ENCODE measurements at regions not wholly inside any gene's neighbourhood (a gene's known extent, or its start where the extent isn't known, plus 50 kb on each side); places are given as distances from the start of the nearest gene placed in this dataset.
"Not testable (repeated sequence)": the region's sequence is repeated elsewhere in the genome, so short reads cannot be mapped to it uniquely, and the experiment has no call there.

DNA sequence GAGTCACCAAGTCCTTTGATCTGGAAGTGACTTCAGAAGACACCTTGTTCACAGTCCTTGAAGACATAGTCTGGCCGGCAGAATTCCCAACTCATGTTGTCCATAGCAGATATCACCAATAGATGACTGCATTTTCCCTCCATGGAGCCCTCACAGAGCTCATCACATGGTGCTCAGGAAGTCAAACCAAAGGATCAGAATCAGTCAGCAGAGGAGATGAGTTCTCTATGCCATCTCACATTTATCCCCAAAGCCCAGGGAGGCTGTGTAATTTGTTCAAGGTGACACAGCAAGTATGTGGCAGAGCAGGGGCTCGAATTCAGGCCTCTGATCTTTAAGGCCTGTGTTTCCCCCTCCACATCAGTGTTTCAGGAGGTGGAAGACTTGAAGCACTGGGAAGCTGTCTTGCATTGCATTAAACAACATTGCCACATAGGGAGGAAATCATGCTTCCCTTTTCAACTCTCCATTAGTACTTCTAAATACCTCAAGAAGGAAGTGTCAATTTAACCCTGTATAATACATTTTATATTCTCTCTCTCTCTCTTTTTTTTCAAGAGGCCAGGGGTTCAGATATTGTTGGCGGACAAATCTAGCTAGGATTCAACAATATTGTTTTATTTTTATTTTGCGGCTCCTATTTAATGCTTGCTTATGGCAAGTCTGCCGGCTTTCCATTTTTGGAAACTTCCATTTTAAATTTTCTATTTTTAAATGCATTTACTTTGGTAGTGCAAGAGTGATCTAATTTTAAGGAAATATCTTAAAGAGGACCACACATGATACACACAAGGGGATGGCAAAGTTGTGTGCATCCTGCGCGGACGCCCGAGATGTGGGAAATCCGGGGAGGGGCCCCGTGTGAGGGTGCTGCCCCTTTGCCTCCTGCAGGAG, 61.9 kb downstream of the NPIPB5 start:
- not testable (repeated sequence) for DNase-seq

DNA sequence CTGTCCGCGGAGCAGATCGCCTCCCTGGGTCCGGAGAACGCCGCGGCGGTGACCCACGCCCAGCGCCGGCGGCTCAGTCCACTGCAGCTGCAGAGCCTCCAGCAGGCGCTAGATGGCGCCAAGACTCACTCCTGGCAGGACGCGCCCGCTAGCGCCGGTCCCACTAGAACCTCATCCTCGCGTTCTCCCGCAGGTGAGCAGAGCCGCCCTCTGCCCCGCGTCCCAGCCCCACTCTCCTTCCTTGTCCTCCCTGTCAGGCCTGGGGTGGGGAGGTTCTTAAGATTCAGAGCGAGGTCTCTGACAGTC, 62.5 kb downstream of the NPIPB5 start:
- DNase-seq: not testable (repeated sequence)

DNA sequence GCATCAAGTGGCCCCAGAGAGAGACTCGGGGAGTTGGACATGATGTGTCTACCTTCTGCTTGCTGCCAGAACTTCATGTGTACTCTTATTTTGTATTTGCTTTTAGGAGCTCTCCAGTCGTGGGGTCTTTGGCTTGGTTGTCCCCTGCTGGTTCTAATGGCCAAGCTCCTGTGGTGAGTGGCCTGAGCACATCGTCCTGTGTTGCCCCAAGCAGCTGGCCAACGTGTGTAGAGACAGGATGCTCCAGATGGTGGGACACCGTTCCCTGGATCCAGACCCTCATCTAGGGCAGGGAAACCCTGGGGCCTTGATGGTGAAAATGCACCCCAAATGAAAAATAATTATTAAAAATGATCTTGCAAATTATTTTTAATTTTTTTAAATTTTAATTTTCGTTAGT, 65.8 kb downstream of the NPIPB5 start:
- DNase-seq: not testable (repeated sequence)

DNA sequence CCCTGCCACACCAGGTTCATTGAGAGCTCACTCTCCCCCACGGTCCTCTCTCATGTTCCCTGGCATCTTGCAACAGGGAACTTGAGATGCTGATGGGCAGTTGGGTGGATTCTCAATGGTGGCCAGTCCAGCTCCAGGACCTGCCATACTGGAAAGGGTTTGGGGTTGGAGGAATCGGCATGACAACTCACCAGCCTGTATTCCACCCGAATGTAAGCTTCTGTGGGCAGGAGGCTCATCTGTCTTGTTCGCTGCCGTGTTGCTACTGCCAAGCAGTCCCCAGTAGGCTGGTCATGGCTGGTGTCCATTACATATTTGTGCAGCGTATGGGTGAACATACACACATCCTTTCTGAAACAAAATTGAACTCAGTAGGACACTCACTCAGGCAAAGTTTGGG, 72.5 kb downstream of the NPIPB5 start:
- DNase-seq: not testable (repeated sequence)

DNA sequence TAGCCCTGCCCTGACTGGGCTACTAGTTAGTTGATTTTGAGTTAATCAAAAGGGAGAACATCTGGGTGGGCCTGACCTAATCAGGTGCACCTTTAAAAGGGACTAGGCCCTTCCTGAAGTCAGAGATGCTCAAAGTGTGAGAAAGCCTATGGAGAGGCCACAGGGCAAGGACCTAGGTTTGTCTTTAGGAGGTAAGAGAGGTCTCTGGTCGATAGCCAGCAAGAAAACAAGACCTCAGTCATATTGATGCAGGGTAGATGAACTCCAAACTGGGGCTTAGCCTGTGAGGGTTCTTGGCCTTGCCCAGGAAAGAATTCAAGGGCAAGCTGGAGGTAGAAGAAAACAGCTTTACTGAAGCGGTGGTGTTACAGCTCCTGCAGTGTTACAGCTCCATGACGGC, 73.8 kb downstream of the NPIPB5 start:
- DNase-seq: not testable (repeated sequence)

DNA sequence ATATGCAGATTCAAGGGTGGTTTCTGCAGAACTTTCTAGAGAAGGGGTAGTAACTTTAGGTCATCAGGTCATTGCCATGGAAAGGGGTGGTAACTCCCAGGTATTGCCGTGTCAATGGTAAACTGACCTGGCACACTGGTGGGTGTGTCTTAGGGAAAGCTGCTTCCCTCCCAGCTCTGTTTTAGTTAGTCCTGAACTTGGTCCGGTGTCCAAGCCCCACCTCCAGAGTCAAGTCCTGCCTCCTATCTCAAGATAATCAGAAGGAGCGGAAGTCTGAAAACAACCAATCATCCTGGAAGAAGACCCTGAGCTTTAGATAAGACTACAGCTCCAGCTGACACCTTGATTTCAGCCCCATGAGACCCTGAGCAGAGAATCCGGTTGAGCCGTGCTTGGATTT, 74.2 kb downstream of the NPIPB5 start:
- not testable (repeated sequence) for DNase-seq

DNA sequence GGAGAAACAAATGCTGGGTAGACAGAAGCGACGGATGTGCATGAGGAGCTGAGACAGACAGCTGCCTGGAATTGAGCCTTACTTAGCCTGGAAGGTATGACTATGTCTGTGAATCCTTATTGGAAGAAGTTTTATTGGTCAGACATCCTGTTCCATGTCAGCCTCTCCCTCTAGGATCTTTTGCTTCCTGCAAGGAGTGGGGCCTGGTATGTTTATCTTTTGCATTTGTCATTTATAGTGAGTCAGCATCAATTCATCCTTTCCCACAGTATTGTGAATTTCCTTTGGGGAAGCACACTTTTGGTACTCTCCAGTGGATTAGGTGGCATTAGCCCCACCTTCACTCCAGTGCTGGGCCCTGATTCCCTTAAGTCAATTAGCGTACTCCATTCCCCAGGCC, 74.7 kb downstream of the NPIPB5 start:
- DNase-seq: not testable (repeated sequence)

DNA sequence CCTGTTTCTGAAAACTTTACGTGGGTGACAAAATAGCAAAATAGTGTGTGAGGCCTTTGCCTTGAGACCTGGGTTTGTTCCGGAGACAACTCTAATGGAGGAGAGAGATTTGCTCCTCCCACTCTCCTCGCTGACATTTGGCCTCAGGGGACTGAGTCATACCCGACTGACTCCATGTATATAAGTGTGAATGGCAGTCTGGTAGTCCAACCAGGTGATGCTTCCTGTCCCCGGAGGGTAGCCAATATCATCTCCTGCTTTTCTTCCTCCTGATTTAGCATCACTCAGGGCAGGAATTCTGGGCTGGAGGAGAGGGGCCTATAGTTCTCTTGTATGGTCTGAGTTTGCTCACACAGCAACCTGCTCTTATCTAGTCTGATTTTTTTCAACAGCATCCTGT, 76.0 kb downstream of the NPIPB5 start:
- DNase-seq: not testable (repeated sequence)

DNA sequence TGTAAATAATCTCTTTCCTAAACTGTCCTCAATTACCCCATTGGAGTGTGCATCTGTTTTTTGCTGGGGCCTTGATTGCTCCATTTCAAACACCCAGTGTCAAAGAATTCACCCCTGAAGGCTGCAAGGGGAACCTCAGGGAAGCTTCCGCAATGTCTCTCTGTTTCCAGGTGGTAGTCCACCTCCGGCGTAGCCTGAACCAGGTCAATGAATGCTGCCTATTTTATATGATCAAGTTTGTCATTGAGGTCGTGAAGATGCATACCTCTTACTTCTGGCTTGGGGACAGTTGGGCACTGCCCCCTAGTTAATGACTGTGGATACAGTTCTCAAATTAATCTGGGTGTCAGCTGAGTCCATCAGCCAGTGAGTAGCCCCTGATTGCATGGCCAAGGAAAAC, 79.1 kb downstream of the NPIPB5 start:
- not testable (repeated sequence) for DNase-seq

DNA sequence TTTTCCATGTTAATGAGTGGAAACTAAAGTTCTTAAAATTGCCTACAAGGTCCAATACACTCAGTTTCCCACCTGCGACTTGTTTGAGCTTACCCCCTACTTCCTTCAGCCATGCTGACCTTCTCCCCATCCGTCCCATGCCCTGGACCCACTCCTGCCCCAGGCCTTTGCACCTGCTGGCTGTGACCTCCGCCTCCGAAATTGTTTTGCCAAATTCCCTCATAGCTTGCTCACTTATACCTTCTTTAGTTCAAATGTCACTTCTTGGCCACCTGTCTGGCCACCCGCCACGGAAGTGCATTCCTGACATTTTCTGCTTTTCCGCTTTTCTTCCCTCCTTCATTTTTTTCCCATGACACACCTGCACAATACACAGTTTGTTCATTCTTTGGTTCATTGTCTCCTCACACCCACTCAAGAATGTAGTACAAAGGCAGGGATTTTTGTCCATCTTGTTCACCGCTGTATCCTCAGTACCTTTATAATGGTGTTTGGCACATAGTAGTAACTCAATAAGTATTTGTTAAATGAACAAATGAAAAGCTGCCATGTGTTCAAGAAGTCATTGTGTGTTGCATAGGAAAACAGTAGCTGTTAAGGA, 85.9 kb downstream of the NPIPB5 start:
- DNase-seq: not testable (repeated sequence)

DNA sequence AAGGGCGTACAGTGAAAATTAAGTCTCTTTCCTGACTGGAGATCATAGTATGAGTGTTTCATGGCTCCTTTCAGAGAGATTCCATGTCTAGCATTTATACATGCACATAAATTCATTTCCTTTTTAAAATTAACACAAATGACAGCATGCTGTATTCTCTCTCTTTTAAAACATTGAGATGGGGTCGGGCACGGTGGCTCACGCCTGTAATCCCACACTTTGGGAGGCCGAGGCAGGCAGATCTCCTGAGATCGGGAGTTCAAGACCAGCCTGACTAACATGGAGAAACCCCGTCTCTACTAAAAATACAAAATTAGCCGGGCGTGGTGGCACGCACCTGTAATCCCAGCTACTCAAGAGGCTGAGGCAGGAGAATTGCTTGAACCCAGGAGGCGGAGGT, 93.1 kb downstream of the NPIPB5 start:
- DNase-seq: not testable (repeated sequence)

DNA sequence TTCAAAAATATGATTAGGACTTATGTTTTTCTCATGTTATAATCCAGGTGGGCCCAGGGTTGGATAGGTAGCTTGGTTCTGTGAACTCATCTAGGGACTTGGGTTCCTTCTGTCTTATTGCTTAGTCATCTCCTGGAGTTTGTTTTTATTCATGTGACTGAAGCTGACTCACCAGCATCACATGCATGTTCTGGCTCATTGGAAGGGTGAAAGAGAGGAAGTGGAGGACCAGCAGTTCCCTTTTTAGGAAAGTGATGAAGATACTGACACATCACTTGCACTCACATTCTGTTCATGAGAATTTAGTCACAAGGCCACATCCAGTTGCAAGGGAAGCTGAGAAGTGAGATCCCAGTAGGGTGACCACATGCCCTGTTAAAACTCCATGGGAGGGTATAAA, 95.9 kb downstream of the NPIPB5 start:
- DNase-seq: not testable (repeated sequence)

DNA sequence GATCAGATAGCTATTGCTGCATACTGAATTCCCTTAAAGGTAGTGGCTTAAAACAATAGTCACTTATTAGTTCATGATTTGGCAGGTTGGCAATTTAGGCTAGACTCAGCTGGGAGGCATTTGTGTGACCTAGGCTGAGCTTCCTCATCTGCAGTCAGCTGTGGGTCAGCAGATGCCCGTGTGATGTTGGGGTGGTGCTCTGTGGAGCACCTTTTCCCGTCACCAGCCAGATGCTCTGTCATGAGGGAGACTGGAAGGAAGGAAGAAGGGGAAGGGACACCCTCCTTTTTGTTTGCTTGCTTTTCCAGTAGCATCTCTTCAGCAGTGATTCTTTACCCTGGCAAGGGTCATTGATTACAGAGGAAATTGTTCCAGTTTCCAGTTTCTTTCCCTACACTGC, 99.1 kb downstream of the NPIPB5 start:
- DNase-seq: not testable (repeated sequence)

DNA sequence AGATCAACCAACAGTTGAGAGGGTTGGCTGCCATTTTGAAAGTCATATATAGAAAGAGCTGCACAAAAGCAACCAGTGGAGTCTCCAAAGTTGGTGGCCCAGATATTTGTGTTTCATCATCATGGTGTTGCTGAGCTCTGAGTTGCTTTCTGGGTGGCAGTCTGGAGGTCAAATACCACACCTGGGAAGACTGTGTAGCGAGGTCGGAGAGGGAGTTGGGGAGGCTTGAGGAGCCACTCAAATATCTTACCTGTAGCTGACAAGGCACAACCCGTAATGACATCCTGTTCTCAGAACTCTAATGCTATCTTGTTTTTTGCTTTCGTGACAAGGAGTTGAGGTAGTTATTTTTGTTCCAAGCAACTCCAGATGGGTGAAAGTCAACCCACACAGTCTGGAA, 100.4 kb downstream of the NPIPB5 start:
- not testable (repeated sequence) for DNase-seq

DNA sequence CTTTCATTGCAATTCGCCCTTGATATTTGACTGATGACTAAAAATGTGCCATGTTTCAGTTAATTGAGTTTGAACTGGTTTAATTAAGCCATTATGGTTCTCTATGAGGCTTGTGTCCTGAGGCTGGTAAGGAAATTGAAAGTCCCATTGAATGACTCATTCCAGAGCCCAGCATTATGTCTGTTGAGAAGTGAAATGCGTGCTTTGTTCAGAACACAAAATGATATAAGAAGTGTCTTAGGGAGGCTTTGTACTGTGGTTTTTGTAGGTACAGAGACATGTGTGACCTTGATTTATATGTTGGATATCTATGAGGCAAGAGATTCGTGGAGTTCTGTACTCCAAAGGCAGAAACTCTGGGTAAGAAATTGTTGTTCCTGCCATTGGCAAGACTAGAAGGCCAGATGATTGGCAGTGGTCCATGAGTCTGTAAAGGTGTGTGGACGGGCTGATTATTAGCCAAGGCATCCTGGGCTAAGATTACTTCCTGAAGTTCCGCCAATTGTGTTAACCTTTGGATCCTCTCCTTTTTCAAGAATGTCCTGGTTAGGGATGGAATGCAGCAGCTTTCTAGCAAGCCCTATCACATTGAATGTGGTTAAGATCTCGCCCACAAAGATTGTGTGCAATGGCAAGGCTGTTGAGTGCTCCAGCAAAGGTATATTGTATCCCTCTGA, 103.7 kb downstream of the NPIPB5 start:
- peak; percentile 32 for DNase-seq

DNA sequence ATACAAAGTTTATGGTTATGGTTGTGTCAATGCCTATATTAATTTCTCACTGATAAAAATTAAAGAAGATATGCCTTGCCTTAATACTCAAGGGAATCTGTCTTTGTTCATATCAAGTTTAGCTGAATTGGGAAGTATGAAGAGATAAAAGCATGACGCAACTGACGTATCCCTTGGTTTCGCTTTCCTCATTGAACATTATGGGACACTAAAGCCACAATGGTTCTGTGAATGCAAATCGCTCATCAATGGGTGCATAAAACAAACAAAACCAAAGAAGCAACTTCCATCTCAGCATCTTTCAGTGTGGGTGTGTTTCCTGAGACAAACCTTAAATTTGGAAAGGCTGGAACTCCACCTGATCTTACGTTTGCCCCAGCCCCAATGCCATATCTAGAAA, 108.2 kb downstream of the NPIPB5 start:
- DNase-seq: peak; percentile 26

DNA sequence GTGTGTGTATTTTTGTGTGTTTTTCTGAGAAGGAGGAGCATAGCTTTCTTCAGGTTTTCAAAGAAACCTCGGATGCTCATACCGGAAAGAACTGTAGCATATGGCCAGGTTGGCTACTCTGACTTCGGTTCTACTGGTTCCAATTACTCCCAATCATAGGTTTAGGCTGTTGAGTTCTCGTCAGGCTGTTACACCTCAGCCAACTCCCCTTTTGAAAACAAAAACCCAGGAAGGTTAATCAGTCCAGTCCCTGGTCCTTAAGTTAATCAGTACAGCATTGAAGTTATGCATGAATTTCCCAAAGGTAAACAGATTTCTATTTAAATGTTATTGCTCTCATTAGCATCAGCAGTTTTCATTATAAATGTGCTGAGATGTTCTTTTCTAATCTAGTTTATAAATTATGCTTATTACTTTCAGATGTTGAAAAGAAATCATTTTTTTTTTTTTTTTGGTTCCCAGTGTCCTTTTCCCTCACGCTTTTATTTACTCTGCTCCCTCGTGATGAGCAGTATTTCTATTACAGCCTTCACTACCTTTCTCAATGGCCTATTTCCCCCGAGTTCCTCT, 111.0 kb downstream of the NPIPB5 start:
- DNase-seq: no peak

DNA sequence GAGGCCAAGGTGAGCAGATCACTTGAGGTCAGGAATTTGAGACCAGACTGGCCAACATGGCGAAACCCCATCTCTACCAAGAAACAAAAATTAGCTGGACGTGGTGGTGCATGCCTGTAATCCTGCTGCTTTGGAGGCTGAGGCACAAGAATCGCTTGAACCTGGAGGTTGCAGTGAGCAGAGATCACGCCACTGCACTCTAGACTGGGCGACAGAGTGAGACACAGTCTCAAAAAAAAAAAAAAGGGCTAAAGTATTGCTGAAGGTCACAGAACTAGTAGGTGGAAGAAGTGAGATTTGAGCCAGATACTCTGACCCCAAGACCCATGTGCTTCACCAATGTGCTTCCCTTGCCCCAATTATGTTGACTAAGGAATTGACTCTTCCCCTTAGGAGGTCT, 112.0 kb downstream of the NPIPB5 start:
- DNase-seq: no peak

DNA sequence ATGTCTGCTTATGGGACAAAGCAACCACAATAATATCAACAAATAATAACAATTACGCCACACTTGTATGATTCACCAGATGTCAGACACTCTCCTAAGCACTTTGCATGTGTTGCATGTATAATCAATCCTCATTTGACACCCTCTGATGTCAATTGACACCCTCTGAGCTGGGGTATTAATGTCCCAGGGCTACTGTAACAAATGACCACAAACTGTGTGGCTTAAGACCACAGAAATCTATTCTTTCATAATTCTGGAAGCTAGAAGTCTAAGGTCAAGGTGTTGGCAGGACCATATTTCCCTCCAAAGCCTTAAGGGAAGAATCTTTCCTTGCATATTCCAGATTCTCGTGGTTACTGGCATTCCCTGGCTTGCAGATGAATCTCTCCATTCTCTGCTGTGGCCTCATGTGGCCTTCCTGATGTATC, 112.7 kb downstream of the NPIPB5 start:
- no peak for DNase-seq

DNA sequence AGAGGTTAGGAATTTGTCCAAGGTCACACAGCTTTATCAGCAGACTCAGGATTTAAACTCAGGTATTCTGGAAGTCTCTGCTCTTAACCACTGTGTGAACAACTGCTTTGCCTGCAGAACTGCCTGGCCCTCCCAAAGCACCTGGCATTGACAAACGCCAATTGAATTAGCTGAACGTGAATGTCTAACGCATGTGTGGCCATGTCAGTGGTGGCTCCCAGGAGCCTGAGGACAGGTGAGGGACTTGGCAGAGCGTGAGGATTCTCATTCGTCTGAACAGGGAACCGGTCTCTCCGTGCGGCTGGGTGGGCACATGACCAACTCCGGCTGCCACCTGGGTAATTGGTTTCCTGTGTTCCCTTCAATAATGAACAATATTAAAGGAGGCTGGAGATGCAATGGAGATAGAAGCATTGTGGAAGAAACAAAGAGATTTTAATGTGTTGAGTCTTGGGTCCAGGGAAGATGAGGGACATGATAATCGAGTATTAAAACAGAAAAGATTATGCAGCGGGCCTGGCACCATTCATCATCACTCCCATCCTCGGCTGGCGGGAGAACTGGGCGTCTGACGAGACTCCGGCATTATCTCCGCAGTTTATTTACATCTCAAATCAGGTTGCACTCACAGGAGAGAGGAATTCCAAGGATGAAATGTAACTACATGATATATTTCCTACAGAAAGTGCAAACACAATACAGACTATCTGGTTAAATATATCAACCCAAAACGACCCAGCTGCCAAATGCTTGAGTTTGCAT, 113.5 kb downstream of the NPIPB5 start:
- peak; percentile 19 for DNase-seq

DNA sequence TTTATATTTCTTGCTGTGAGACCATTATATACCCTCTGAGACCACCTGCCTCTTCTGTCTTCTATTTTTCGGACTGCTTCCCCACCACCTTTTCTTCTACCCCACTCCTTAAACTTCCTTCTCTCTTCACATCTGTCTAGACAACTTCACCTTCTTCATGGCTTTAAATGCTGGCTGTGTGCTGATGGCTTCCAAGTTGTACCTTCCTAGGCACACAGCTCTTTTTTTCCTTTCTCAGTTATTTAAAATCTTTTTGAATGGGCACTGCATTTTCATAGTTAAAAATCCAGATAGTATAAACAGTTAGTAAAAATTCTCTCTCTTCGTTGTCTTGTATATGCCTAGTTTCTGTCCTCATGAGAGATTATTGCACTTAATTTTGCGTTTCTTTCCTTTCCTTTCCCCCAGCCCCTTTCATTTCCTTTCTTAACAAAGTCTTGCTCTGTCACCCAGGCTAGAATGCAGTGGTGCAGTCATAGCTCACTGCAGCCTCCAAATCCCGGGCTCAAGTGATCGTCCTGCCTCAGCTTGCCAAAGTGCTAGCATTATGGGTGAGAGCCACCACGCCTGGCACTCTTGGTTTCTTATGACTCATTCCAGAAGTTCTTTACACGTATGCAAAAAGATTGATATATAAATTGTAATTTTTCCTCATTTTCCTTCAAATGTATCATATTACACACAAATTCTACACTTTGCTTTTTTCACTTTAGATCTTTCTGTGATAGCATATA, 114.3 kb downstream of the NPIPB5 start:
- DNase-seq: no peak

DNA sequence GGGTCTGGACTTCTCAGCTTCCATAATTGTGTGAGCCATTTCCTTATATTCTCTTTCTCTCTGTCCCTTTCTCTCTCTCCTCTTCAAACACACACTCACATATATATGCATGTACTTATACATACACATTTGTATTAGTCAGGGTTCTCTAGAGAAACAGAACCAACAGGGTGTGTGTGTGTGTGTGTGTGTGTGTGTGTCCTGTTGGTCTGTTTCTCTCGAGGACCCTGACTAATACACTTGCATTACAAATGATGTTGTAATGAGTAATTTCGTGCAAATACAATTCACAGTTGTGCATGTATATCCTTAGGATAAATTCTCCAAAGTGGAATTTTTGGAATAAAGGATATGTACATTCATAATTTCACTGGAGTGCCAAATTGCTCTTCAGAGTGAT, 115.3 kb downstream of the NPIPB5 start:
- no peak for DNase-seq
